Caco-2 (cell line): ENCODE measurements at regions not wholly inside any gene's neighbourhood (a gene's known extent, or its start where the extent isn't known, plus 50 kb on each side); places are given as distances from the start of the nearest gene placed in this dataset.

ENCODE experiments used
- BruUV-seq: library from RNA; stranded (reverse); fragments of 400-500 nt; replicated peaks from 2 replicates; lab custom pipeline; 2021; lab: Mats Ljungman, UMichigan
- CTCF ChIA-PET: fragments of 300-600 bp; sonication (Branson Sonifier 250); formaldehyde crosslinking; loops from one replicate; lab custom pipeline; 2022; ENCODE audit warnings: antibody characterized with exemption; lab: Charles Lee
- POLR2A ChIA-PET: fragments of 300-600 bp; sonication (Branson Sonifier 250); formaldehyde crosslinking; loops from one replicate; lab custom pipeline; 2022; ENCODE audit warnings: antibody characterized with exemption; lab: Charles Lee
- DNase-seq, 2 experiments: peaks; one replicate each; pipeline versions ENCODE4 v3.0.0 to v3.0.0-alpha.2; 2020 to 2022
- H3K27me3 ChIP-seq: replicated peaks from 2 replicates; pipeline ENCODE4 v1.6.0; 2011; ENCODE audit warnings: low read length; ENCODE audit not compliant: control insufficient read depth, insufficient read depth
- H3K36me3 ChIP-seq: 2 replicates; pipeline ENCODE4 v1.5.1; 2011; ENCODE audit warnings: low read length; ENCODE audit not compliant: control insufficient read depth, insufficient read depth
- H3K4me1 ChIP-seq: fragments of 250-450 bp; sonication (Bioruptor Pico); 2 replicates; pipeline ENCODE4 v1.5.1; 2020; ENCODE audit warnings: mild to moderate bottlenecking
- H3K4me3 ChIP-seq: 2 replicates; pipeline ENCODE4 v1.5.1; 2011; ENCODE audit warnings: low read depth, mild to moderate bottlenecking, control low read depth, low read length
- H3K9me3 ChIP-seq: fragments of 250-450 bp; sonication (Bioruptor Pico); 2 replicates; pipeline ENCODE4 v1.5.1; 2020; ENCODE audit warnings: mild to moderate bottlenecking, moderate library complexity
- H3K27ac Mint-ChIP-seq: one replicate; pipeline ENCODE4 v1.8.0; 2022; ENCODE audit warnings: mixed read lengths; ENCODE audit not compliant: unreplicated experiment
- H3K27me3 Mint-ChIP-seq: one replicate; pipeline ENCODE4 v1.8.0; 2022; ENCODE audit warnings: mixed read lengths; ENCODE audit not compliant: insufficient read depth, unreplicated experiment
- H3K36me3 Mint-ChIP-seq: one replicate; pipeline ENCODE4 v1.8.0; 2022; ENCODE audit warnings: mild to moderate bottlenecking, mixed read lengths; ENCODE audit not compliant: insufficient read depth, unreplicated experiment
- H3K4me1 Mint-ChIP-seq: one replicate; pipeline ENCODE4 v1.8.0; 2022; ENCODE audit warnings: low read depth, mixed read lengths; ENCODE audit not compliant: unreplicated experiment
- H3K4me3 Mint-ChIP-seq: one replicate; pipeline ENCODE4 v1.8.0; 2022; ENCODE audit warnings: mild to moderate bottlenecking, moderate library complexity, mixed read lengths; ENCODE audit not compliant: unreplicated experiment
- H3K9me3 Mint-ChIP-seq: one replicate; pipeline ENCODE4 v1.8.0; 2022; ENCODE audit warnings: mixed read lengths; ENCODE audit not compliant: unreplicated experiment
- CTCF ChIP-seq, 2 experiments: fragments of 200-600 bp in 1 of 2; IDR thresholded peaks; 1 replicate in 1 of 2; 2 replicates in 1 of 2; pipeline versions ENCODE4 v1.5.1 to v1.8.0; 2011 to 2022; ENCODE audit warnings: antibody characterized with exemption in 1 of 2, control low read depth in 1 of 2, inconsistent platforms in 1 of 2, low read depth in 1 of 2, low read length in 1 of 2, mild to moderate bottlenecking in 1 of 2, moderate library complexity in 1 of 2; ENCODE audit not compliant: insufficient read depth in 1 of 2, severe bottlenecking in 1 of 2, unreplicated experiment in 1 of 2
- intact Hi-C: fragments of 100-400 bp; cut with micrococcal nuclease; formaldehyde crosslinking; loops from one replicate; pipeline ENCODE4 v1.10.0; 2022; ENCODE audit not compliant: unreplicated experiment

- BruUV-seq = no TSS peak
- Histone ChIP-seq H3K9me3 (no peaks in the 10 kb centered on the region), H3K4me3 (no peak overlapping the region), H3K36me3 (no peaks in the 10 kb centered on the region), H3K4me1 (no peaks in the 10 kb centered on the region), H3K27me3 (no peaks in the 10 kb centered on the region)
- ChIA-PET CTCF (no interaction called here), POLR2A (no interaction called here)
- Mint-ChIP-seq H3K4me1 (no peaks in the 10 kb centered on the region), H3K4me3 (no peak overlapping the region), H3K9me3 (no peaks in the 10 kb centered on the region), H3K27ac (no peak overlapping the region), H3K36me3 (no peaks in the 10 kb centered on the region), H3K27me3 (no peaks in the 10 kb centered on the region)
- DNase-seq = no peak
- intact Hi-C loops = no loop called here
- no peak for TF ChIP-seq CTCF (IDR thresholded peaks at IDR 0.05; ENCODE audit: insufficient read depth in 1 of 2, low read depth in 1 of 2, low read length in 1 of 2, severe bottlenecking in 1 of 2, unreplicated experiment in 1 of 2)
These were observed 135.9 kb upstream of the EPHA7 start for GRCh38 chr6:93555292-93555691.

GRCh38 chr6:93554018-93554417 lies 134.7 kb upstream of the EPHA7 start:
- no peaks in the 10 kb centered on the region for H3K27me3 Mint-ChIP-seq

GRCh38 chr6:93550551-93551276 lies 131.4 kb upstream of the EPHA7 start:
- ChIA-PET POLR2A (no interaction called here), CTCF (no interaction called here)
- Histone ChIP-seq H3K4me1 (no peaks in the 10 kb centered on the region), H3K36me3 (no peaks in the 10 kb centered on the region), H3K4me3 (no peak overlapping the region), H3K27me3 (no peaks in the 10 kb centered on the region), H3K9me3 (no peaks in the 10 kb centered on the region)
- no TSS peak for BruUV-seq
- TF ChIP-seq CTCF (IDR thresholded peaks at IDR 0.05; ENCODE audit: insufficient read depth in 1 of 2, low read depth in 1 of 2, low read length in 1 of 2, severe bottlenecking in 1 of 2, unreplicated experiment in 1 of 2) = no peak
- no peak for DNase-seq
- Mint-ChIP-seq H3K36me3 (no peaks in the 10 kb centered on the region), H3K9me3 (no peaks in the 10 kb centered on the region), H3K27ac (no peak overlapping the region), H3K27me3 (no peaks in the 10 kb centered on the region), H3K4me3 (no peak overlapping the region), H3K4me1 (no peaks in the 10 kb centered on the region)
- intact Hi-C loops = no loop called here

More at GRCh38 chr6:93554018-93554417, 134.7 kb upstream of the EPHA7 start:
- H3K4me3 ChIP-seq = no peak overlapping the region
- H3K4me1 ChIP-seq = no peaks in the 10 kb centered on the region
- no TSS peak for BruUV-seq
- POLR2A ChIA-PET = no interaction called here
- no peak for TF ChIP-seq CTCF (IDR thresholded peaks at IDR 0.05; ENCODE audit: insufficient read depth in 1 of 2, low read depth in 1 of 2, low read length in 1 of 2, severe bottlenecking in 1 of 2, unreplicated experiment in 1 of 2)
- H3K36me3 ChIP-seq = no peaks in the 10 kb centered on the region
- Mint-ChIP-seq H3K36me3 (no peaks in the 10 kb centered on the region), H3K9me3 (no peaks in the 10 kb centered on the region), H3K4me1 (no peaks in the 10 kb centered on the region), H3K27ac (no peak overlapping the region), H3K4me3 (no peak overlapping the region)
- no peak for DNase-seq
- intact Hi-C loops = no loop called here
- H3K9me3 ChIP-seq = no peaks in the 10 kb centered on the region
- CTCF ChIA-PET = no interaction called here
- no peaks in the 10 kb centered on the region for H3K27me3 ChIP-seq
